CD14-positive monocyte (primary cell): ENCODE measurements at regions not wholly inside any gene's neighbourhood (a gene's known extent, or its start where the extent isn't known, plus 50 kb on each side); places are given as distances from the start of the nearest gene placed in this dataset.

Experiments used
- DNase-seq, 3 donors: peaks; one replicate each; pipeline ENCODE4 v3.0.0-alpha.2; 2011 to 2022
- H2AFZ ChIP-seq: 2 replicates; pipeline ENCODE4 v1.6.0; 2012; ENCODE audit warnings: mild to moderate bottlenecking, low read depth, low read length, inconsistent platforms; ENCODE audit not compliant: insufficient read depth, poor library complexity, severe bottlenecking
- H3K27ac ChIP-seq, 2 donors: 1 replicate in 1 of 2; 2 replicates in 1 of 2; pipeline ENCODE4 v1.5.1; 2012 to 2013; ENCODE audit warnings: low read length in 2 of 2, control low read depth in 1 of 2, inconsistent platforms in 1 of 2, low read depth in 1 of 2, mild to moderate bottlenecking in 1 of 2
- H3K27me3 ChIP-seq, 2 donors: one replicate each; pipeline versions ENCODE4 v1.6.0 to v1.6.1; 2011 to 2013; ENCODE audit warnings: low read length in 2 of 2; ENCODE audit not compliant: control insufficient read depth in 2 of 2, insufficient read depth in 2 of 2
- H3K36me3 ChIP-seq, 2 donors: replicated peaks in 1 of 2; 1 replicate in 1 of 2; 2 replicates in 1 of 2; pipeline versions ENCODE4 v1.5.1 to v1.6.1; 2012 to 2013; ENCODE audit warnings: low read length in 2 of 2, control low read depth in 1 of 2, inconsistent platforms in 1 of 2, mild to moderate bottlenecking in 1 of 2; ENCODE audit not compliant: insufficient read depth in 2 of 2, control insufficient read depth in 1 of 2
- H3K4me1 ChIP-seq, 2 donors: 1 replicate in 1 of 2; 2 replicates in 1 of 2; pipeline versions ENCODE4 v1.5.1 to v1.6.1; 2012 to 2013; ENCODE audit warnings: low read length in 2 of 2, control low read depth in 1 of 2, inconsistent platforms in 1 of 2, mild to moderate bottlenecking in 1 of 2, moderate library complexity in 1 of 2; ENCODE audit not compliant: insufficient read depth in 2 of 2, control insufficient read depth in 1 of 2
- H3K4me2 ChIP-seq: replicated peaks from 2 replicates; pipeline ENCODE3; 2012; ENCODE audit warnings: low read length, moderate library complexity, mild to moderate bottlenecking; ENCODE audit not compliant: poor library complexity, severe bottlenecking; ENCODE audit errors: extremely low read depth
- H3K4me3 ChIP-seq, 3 experiments: fragments of 200-600 bp in 1 of 3; sonication (generic) in 1 of 3; replicated peaks in 1 of 3; 1 replicate in 2 of 3; 2 replicates in 1 of 3; pipeline ENCODE4 v1.5.1; 2011 to 2013; ENCODE audit warnings: low read length in 3 of 3, mild to moderate bottlenecking in 3 of 3, control low read depth in 2 of 3, low read depth in 2 of 3, inconsistent platforms in 1 of 3, moderate library complexity in 1 of 3
- H3K79me2 ChIP-seq: 2 replicates; pipeline ENCODE4 v1.6.0; 2012; ENCODE audit warnings: mild to moderate bottlenecking, control low read depth, inconsistent platforms, low read length, moderate library complexity; ENCODE audit not compliant: insufficient read depth
- H3K9ac ChIP-seq: 2 replicates; pipeline ENCODE4 v1.6.0; 2017; ENCODE audit warnings: low read length, mild to moderate bottlenecking; ENCODE audit not compliant: insufficient read depth, poor library complexity, severe bottlenecking
- H3K9me3 ChIP-seq, 2 donors: replicated peaks in 1 of 2; 1 replicate in 1 of 2; 2 replicates in 1 of 2; pipeline versions ENCODE4 v1.5.1 to v1.6.1; 2012 to 2013; ENCODE audit warnings: low read length in 2 of 2, control low read depth in 1 of 2; ENCODE audit not compliant: control insufficient read depth in 1 of 2, insufficient read depth in 1 of 2
- H4K20me1 ChIP-seq: 2 replicates; pipeline ENCODE4 v1.6.0; 2012; ENCODE audit warnings: mild to moderate bottlenecking, low read length, control low read depth, moderate library complexity; ENCODE audit not compliant: insufficient read depth
- H3K27ac Mint-ChIP-seq, 7 donors: one replicate each; pipeline ENCODE4 v1.8.0; 2020; ENCODE audit warnings: mild to moderate bottlenecking in 7 of 7, mixed read lengths in 7 of 7, moderate library complexity in 6 of 7, inconsistent platforms in 2 of 7
- H3K27me3 Mint-ChIP-seq, 3 donors: one replicate each; pipeline ENCODE4 v1.8.0; 2021 to 2022; ENCODE audit warnings: low read depth in 3 of 3, mild to moderate bottlenecking in 3 of 3, mixed read lengths in 3 of 3, moderate library complexity in 3 of 3, inconsistent platforms in 1 of 3
- H3K36me3 Mint-ChIP-seq, 2 donors: one replicate each; pipeline ENCODE4 v1.8.0; 2020; ENCODE audit warnings: mixed read lengths in 2 of 2, inconsistent platforms in 1 of 2, mild to moderate bottlenecking in 1 of 2
- H3K4me1 Mint-ChIP-seq: one replicate; pipeline ENCODE4 v1.8.0; 2020; ENCODE audit warnings: mild to moderate bottlenecking, mixed read lengths
- H3K4me3 Mint-ChIP-seq, 2 donors: one replicate each; pipeline ENCODE4 v1.8.0; 2020; ENCODE audit warnings: mild to moderate bottlenecking in 2 of 2, mixed read lengths in 2 of 2, moderate library complexity in 1 of 2
- H3K9me3 Mint-ChIP-seq, 7 donors: one replicate each; pipeline ENCODE4 v1.8.0; 2020 to 2022; ENCODE audit warnings: mixed read lengths in 7 of 7, mild to moderate bottlenecking in 6 of 7, moderate library complexity in 6 of 7, inconsistent platforms in 2 of 7
- WGBS: methylation state at CpG from one replicate; pipeline ENCODE4 v1.1.5; 2013; ENCODE audit warnings: missing lambda C conversion rate; ENCODE audit not compliant: insufficient coverage; 5-methylcytosine and 5-hydroxymethylcytosine counted together
- intact Hi-C, 2 donors: fragments of 100-400 bp; cut with micrococcal nuclease; formaldehyde crosslinking; loops; one replicate each; pipeline versions ENCODE4 v1.15.0 to v1.15.1; 2023
- TF ChIP-seq, protein P1 (sequence below): fragments of 200-600 bp; IDR thresholded peaks from one replicate; pipeline ENCODE4 v1.8.0; 2022; ENCODE audit warnings: antibody characterized with exemption, mild to moderate bottlenecking

DNA sequence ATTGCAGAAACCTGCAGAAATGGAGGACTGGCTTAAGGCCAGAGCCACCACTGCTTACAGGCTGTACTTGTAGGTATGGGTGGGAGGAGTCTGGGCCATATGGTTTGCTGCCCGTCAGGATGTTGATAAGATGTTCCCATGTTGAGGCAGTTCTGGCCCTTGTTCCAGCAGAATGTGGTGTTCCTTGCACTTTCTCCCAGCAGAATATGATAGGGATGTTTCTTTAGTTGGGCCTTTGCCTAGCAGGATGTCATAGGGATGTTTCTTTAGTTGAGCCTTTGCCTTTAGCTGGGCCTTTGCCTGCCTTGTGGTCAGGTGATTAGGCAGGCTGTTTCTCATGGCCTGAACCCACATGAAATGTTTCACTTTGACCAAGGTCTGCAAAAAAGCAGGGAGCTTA is 139.1 kb upstream of the PAQR3 start:
- no peaks in the 10 kb centered on the region for H3K4me1 Mint-ChIP-seq
- Histone ChIP-seq H3K4me2 (no peak overlapping the region), H3K36me3 (no peaks in the 10 kb centered on the region), H3K79me2 (no peaks in the 10 kb centered on the region), H3K9me3 (no peaks in the 10 kb centered on the region), H3K4me1 (no peaks in the 10 kb centered on the region), H3K27ac (no peak overlapping the region), H2AFZ (no peak overlapping the region), H4K20me1 (no peaks in the 10 kb centered on the region), H3K9ac (no peak overlapping the region), H3K27me3 (no peaks in the 10 kb centered on the region), H3K4me3 (no peak overlapping the region)
- peaks cover 0 to 2% (median 1%) of the 10 kb centered on the region in 3 donors for H3K27me3 Mint-ChIP-seq
- H3K4me3 Mint-ChIP-seq: no peak overlapping the region
- intact Hi-C loops: no loop called here
- TF ChIP-seq, protein P1, sequence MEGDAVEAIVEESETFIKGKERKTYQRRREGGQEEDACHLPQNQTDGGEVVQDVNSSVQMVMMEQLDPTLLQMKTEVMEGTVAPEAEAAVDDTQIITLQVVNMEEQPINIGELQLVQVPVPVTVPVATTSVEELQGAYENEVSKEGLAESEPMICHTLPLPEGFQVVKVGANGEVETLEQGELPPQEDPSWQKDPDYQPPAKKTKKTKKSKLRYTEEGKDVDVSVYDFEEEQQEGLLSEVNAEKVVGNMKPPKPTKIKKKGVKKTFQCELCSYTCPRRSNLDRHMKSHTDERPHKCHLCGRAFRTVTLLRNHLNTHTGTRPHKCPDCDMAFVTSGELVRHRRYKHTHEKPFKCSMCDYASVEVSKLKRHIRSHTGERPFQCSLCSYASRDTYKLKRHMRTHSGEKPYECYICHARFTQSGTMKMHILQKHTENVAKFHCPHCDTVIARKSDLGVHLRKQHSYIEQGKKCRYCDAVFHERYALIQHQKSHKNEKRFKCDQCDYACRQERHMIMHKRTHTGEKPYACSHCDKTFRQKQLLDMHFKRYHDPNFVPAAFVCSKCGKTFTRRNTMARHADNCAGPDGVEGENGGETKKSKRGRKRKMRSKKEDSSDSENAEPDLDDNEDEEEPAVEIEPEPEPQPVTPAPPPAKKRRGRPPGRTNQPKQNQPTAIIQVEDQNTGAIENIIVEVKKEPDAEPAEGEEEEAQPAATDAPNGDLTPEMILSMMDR: no peak
- H3K27ac Mint-ChIP-seq: no peak overlapping the region
- no peak for DNase-seq
- no peaks in the 10 kb centered on the region for H3K36me3 Mint-ChIP-seq
- peaks cover 4 to 12% (median 9%) of the 10 kb centered on the region in 7 donors for H3K9me3 Mint-ChIP-seq
- WGBS: 83% methylated on average over 1 of the region's 1 CpG

DNA sequence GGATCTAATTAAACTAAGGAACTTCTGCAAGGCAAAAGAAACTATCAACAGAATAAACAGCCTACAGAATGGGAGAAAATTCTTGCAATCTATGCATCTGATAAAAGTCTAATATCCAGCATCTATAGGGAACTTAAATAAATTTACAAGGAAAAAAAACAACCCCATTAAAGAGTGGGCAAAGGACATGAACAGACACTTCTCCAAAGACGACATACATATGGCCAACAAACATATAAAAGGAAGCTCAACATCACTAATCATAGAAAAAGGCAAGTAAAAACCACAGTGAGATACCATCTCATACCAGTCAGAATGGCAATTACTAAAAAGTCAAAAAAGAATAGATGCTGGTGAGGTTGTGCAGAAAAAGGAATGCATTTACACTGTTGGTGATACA is 134.8 kb upstream of the PAQR3 start:
- Mint-ChIP-seq H3K27ac (no peak overlapping the region), H3K36me3 (no peaks in the 10 kb centered on the region), H3K4me1 (no peaks in the 10 kb centered on the region), H3K9me3 (peaks cover 2 to 13% (median 9%) of the 10 kb centered on the region in 7 donors), H3K27me3 (peaks cover 0 to 2% (median 1%) of the 10 kb centered on the region in 3 donors), H3K4me3 (no peak overlapping the region)
- Histone ChIP-seq H3K27me3 (no peaks in the 10 kb centered on the region), H2AFZ (no peak overlapping the region), H3K4me1 (no peaks in the 10 kb centered on the region), H4K20me1 (no peaks in the 10 kb centered on the region), H3K27ac (no peak overlapping the region), H3K4me3 (no peak overlapping the region), H3K4me2 (no peak overlapping the region), H3K79me2 (no peaks in the 10 kb centered on the region), H3K36me3 (no peaks in the 10 kb centered on the region), H3K9me3 (no peaks in the 10 kb centered on the region), H3K9ac (no peak overlapping the region)
- no peak for DNase-seq
- intact Hi-C loops: no loop called here
- TF ChIP-seq, protein P1: no peak
- WGBS: no CpG with 5 or more reads among the region's 1 CpG
